ENCODE measurements at regions not wholly inside any gene's neighbourhood (a gene's known extent, or its start where the extent isn't known, plus 50 kb on each side); places are given as distances from the start of the nearest gene placed in this dataset.

DNA sequence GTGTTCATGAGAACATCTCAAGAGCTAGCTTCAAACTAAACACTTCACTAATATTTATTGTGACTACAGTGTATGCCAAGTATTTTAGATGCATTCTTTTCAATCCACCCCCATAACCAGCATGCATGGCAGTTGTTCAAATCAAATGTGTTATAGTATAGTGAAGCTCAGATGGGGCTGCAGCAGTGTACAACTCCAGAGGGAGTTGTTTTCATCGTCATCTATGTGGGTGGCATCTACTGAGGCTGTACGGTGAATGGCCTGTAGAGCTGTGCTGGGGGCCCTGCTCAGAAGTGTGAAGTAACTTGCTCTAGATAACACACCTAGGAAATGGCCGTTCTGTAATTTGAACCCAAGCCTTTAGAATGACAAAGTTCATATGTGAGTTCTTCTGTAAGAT lies 71.8 kb upstream of the LRATD1 start:
- no peak overlapping the region for H3K4me3 ChIP-seq (ENCODE audit: control insufficient read depth in 2 of 3, extremely low read depth in 1 of 3, insufficient read depth in 2 of 3, low read depth in 1 of 3, low read length in 3 of 3)
- H3K9me1 ChIP-seq (ENCODE audit: control insufficient read depth, extremely low read depth, insufficient read depth, low read length): no peaks in the 10 kb centered on the region
- dilution Hi-C loops (cut with MboI; ENCODE audit: extremely low pct_ligation_motif_present, low sequenced_read_pairs): no loop called here
- H3K27me3 ChIP-seq (ENCODE audit: control insufficient read depth, extremely low read depth, insufficient read depth, low read length): no peaks in the 10 kb centered on the region
- no peaks in the 10 kb centered on the region for H3K79me2 ChIP-seq (ENCODE audit: control insufficient read depth, insufficient read depth, low read length)
- FAIRE-seq (no peak), DNase-seq (ENCODE audit: low read depth, low spot score) (no peak)
- no peak overlapping the region for H3K9ac ChIP-seq (ENCODE audit: control insufficient read depth, extremely low read depth, insufficient read depth, low read length)
- no peaks in the 10 kb centered on the region for H3K36me3 ChIP-seq (ENCODE audit: control insufficient read depth in 2 of 2, extremely low read depth in 1 of 2, insufficient read depth in 2 of 2, low read length in 2 of 2)
- no peaks in the 10 kb centered on the region for H3K9me3 ChIP-seq (ENCODE audit: control insufficient read depth, low read depth, low read length)
- H4K20me1 ChIP-seq (ENCODE audit: control insufficient read depth, extremely low read depth, insufficient read depth, low read length): no peaks in the 10 kb centered on the region
- H3K27ac ChIP-seq (ENCODE audit: control insufficient read depth, insufficient read depth, low read length): no peak overlapping the region
- H3K4me2 ChIP-seq (ENCODE audit: control insufficient read depth, extremely low read depth, insufficient read depth, low read depth, low read length): no peak overlapping the region
- TF ChIP-seq EZH2 (IDR thresholded peaks at IDR 0.05; ENCODE audit: low read length): no peak
- TF ChIP-seq, protein P1, sequence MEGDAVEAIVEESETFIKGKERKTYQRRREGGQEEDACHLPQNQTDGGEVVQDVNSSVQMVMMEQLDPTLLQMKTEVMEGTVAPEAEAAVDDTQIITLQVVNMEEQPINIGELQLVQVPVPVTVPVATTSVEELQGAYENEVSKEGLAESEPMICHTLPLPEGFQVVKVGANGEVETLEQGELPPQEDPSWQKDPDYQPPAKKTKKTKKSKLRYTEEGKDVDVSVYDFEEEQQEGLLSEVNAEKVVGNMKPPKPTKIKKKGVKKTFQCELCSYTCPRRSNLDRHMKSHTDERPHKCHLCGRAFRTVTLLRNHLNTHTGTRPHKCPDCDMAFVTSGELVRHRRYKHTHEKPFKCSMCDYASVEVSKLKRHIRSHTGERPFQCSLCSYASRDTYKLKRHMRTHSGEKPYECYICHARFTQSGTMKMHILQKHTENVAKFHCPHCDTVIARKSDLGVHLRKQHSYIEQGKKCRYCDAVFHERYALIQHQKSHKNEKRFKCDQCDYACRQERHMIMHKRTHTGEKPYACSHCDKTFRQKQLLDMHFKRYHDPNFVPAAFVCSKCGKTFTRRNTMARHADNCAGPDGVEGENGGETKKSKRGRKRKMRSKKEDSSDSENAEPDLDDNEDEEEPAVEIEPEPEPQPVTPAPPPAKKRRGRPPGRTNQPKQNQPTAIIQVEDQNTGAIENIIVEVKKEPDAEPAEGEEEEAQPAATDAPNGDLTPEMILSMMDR (optimal IDR thresholded peaks at IDR 0.05 in 1 of 3, IDR thresholded peaks at IDR 0.05 in 1 of 3, conservative IDR thresholded peaks at IDR 0.05 in 1 of 3; ENCODE audit: extremely low read depth in 1 of 3, insufficient read depth in 2 of 3, low read length in 3 of 3): no peak
- H2AFZ ChIP-seq (ENCODE audit: control insufficient read depth, low read length): no peak overlapping the region
- H3K4me1 ChIP-seq (ENCODE audit: control insufficient read depth, extremely low read depth, insufficient read depth, low read length): peaks cover 23% of the 10 kb centered on the region

DNA sequence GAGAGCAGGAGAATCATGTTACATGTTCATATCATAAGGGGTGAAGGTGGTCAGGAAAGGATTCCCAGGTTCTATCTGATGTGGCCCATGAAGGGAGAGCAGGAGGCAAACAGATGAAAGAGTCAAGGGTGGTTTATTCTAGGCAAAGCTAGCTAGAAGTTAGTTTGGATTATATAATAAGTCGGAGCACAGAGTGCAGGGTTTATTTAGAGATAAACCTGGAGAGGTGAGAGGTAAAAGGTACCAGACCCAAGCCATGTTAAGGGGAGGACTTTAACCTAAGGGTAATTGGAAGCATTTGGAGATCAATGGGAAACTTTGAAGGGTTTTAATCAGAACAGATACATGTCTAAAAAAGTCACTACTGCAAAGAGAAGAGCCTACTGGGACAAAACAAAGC lies 69.2 kb upstream of the LRATD1 start:
- TF ChIP-seq, protein P1 (optimal IDR thresholded peaks at IDR 0.05 in 1 of 3, IDR thresholded peaks at IDR 0.05 in 1 of 3, conservative IDR thresholded peaks at IDR 0.05 in 1 of 3; ENCODE audit: extremely low read depth in 1 of 3, insufficient read depth in 2 of 3, low read length in 3 of 3): no peak
- TF ChIP-seq EZH2 (IDR thresholded peaks at IDR 0.05; ENCODE audit: low read length): no peak
- Histone ChIP-seq H3K79me2 (ENCODE audit: control insufficient read depth, insufficient read depth, low read length) (no peaks in the 10 kb centered on the region), H3K4me3 (ENCODE audit: control insufficient read depth in 2 of 3, extremely low read depth in 1 of 3, insufficient read depth in 2 of 3, low read depth in 1 of 3, low read length in 3 of 3) (no peak overlapping the region), H3K4me2 (ENCODE audit: control insufficient read depth, extremely low read depth, insufficient read depth, low read depth, low read length) (no peak overlapping the region), H2AFZ (ENCODE audit: control insufficient read depth, low read length) (no peak overlapping the region), H3K4me1 (ENCODE audit: control insufficient read depth, extremely low read depth, insufficient read depth, low read length) (peaks cover 14% of the 10 kb centered on the region), H3K9me1 (ENCODE audit: control insufficient read depth, extremely low read depth, insufficient read depth, low read length) (no peaks in the 10 kb centered on the region), H3K9ac (ENCODE audit: control insufficient read depth, extremely low read depth, insufficient read depth, low read length) (no peak overlapping the region), H3K36me3 (ENCODE audit: control insufficient read depth in 2 of 2, extremely low read depth in 1 of 2, insufficient read depth in 2 of 2, low read length in 2 of 2) (no peaks in the 10 kb centered on the region), H3K27me3 (ENCODE audit: control insufficient read depth, extremely low read depth, insufficient read depth, low read length) (no peaks in the 10 kb centered on the region), H3K27ac (ENCODE audit: control insufficient read depth, insufficient read depth, low read length) (no peak overlapping the region), H4K20me1 (ENCODE audit: control insufficient read depth, extremely low read depth, insufficient read depth, low read length) (no peaks in the 10 kb centered on the region), H3K9me3 (ENCODE audit: control insufficient read depth, low read depth, low read length) (no peaks in the 10 kb centered on the region)
- FAIRE-seq (no peak), DNase-seq (ENCODE audit: low read depth, low spot score) (no peak)
- dilution Hi-C loops (cut with MboI; ENCODE audit: extremely low pct_ligation_motif_present, low sequenced_read_pairs): no loop called here
